ENCODE measurements at regions not wholly inside any gene's neighbourhood (a gene's known extent, or its start where the extent isn't known, plus 50 kb on each side); places are given as distances from the start of the nearest gene placed in this dataset.

- no peaks in the 10 kb centered on the region for H3K36me3 ChIP-seq
- TF ChIP-seq CTCF (IDR thresholded peaks at IDR 0.05), result no peak
- TF ChIP-seq POLR2A (IDR thresholded peaks at IDR 0.05), result no peak
- ATAC-seq, result no peak
Observed at GRCh38 chr3:186487819-186488218, 56.4 kb downstream of the CRYGS start.

GRCh38 chr3:186487037-186487436 lies 57.1 kb downstream of the CRYGS start:
- no peaks in the 10 kb centered on the region for H3K27me3 ChIP-seq
- no peaks in the 10 kb centered on the region for H3K9me3 ChIP-seq
- 75% methylated on average over 4 of the region's 4 CpGs for WGBS (ENCODE audit: insufficient coverage, low coverage, low lambda C conversion rate, missing lambda C conversion rate)
- no peaks in the 10 kb centered on the region for H3K36me3 ChIP-seq
- DNase-seq (no peak), ATAC-seq (no peak)
- peaks cover 0 to 3% (median 0%) of the 10 kb centered on the region in 4 donors for H3K4me1 ChIP-seq
- TF ChIP-seq CTCF (IDR thresholded peaks at IDR 0.05) (no peak), POLR2A (IDR thresholded peaks at IDR 0.05) (no peak)
- no peak overlapping the region for H3K27ac ChIP-seq
- H3K4me3 ChIP-seq, result no peak overlapping the region
- intact Hi-C loops (cut with DNase I), result no loop called here

More at GRCh38 chr3:186487819-186488218, 56.4 kb downstream of the CRYGS start:
- Histone ChIP-seq H3K4me3 (no peak overlapping the region), H3K9me3 (no peaks in the 10 kb centered on the region), H3K4me1 (peaks cover 0 to 3% (median 0%) of the 10 kb centered on the region in 4 donors), H3K27me3 (no peaks in the 10 kb centered on the region), H3K27ac (no peak overlapping the region)
- intact Hi-C loops (cut with DNase I), result no loop called here
- no peak for DNase-seq
- WGBS (ENCODE audit: insufficient coverage, low coverage, low lambda C conversion rate, missing lambda C conversion rate), result 87% methylated on average over 3 of the region's 3 CpGs

GRCh38 chr3:186483611-186484340 lies 60.4 kb downstream of the CRYGS start:
- ATAC-seq (no peak), DNase-seq (no peak)
- no peaks in the 10 kb centered on the region for H3K36me3 ChIP-seq
- no peak overlapping the region for H3K27ac ChIP-seq
- H3K27me3 ChIP-seq, result no peaks in the 10 kb centered on the region
- intact Hi-C loops (cut with DNase I), result no loop called here
- H3K9me3 ChIP-seq, result no peaks in the 10 kb centered on the region
- TF ChIP-seq POLR2A (IDR thresholded peaks at IDR 0.05) (no peak), CTCF (IDR thresholded peaks at IDR 0.05) (no peak)
- 89% methylated on average over 8 of the region's 8 CpGs for WGBS (ENCODE audit: insufficient coverage, low coverage, low lambda C conversion rate, missing lambda C conversion rate)
- H3K4me1 ChIP-seq, result peaks cover 0 to 8% (median 0%) of the 10 kb centered on the region in 4 donors
- no peak overlapping the region for H3K4me3 ChIP-seq

- Histone ChIP-seq H3K27ac (no peak overlapping the region), H3K36me3 (no peaks in the 10 kb centered on the region), H3K27me3 (no peaks in the 10 kb centered on the region), H3K4me3 (no peak overlapping the region), H3K4me1 (peaks cover 0 to 8% (median 0%) of the 10 kb centered on the region in 4 donors), H3K9me3 (no peaks in the 10 kb centered on the region)
- ATAC-seq (no peak), DNase-seq (no peak)
- no peak for TF ChIP-seq POLR2A (IDR thresholded peaks at IDR 0.05)
- TF ChIP-seq CTCF (IDR thresholded peaks at IDR 0.05), result no peak
- 55% methylated on average over 4 of the region's 4 CpGs for WGBS (ENCODE audit: insufficient coverage, low coverage, low lambda C conversion rate, missing lambda C conversion rate)
- intact Hi-C loops (cut with DNase I), result no loop called here
Observed at GRCh38 chr3:186481526-186481925, 62.7 kb downstream of the CRYGS start.
